HG03521 (cell line): ENCODE measurements at regions not wholly inside any gene's neighbourhood (a gene's known extent, or its start where the extent isn't known, plus 50 kb on each side); places are given as distances from the start of the nearest gene placed in this dataset.
A peak's percentile ranks its signal among the peaks of the same experiment; 100 is the strongest.
"Not testable (repeated sequence)": the region's sequence is repeated elsewhere in the genome, so short reads cannot be mapped to it uniquely, and the experiment has no call there.

Experiments
- ATAC-seq: cut with Tn5 transposase; IDR thresholded peaks from one replicate; pipeline ENCODE4 v1.9.1; 2021; ENCODE audit warnings: mild to moderate bottlenecking, moderate library complexity; ENCODE audit not compliant: unreplicated experiment

DNA sequence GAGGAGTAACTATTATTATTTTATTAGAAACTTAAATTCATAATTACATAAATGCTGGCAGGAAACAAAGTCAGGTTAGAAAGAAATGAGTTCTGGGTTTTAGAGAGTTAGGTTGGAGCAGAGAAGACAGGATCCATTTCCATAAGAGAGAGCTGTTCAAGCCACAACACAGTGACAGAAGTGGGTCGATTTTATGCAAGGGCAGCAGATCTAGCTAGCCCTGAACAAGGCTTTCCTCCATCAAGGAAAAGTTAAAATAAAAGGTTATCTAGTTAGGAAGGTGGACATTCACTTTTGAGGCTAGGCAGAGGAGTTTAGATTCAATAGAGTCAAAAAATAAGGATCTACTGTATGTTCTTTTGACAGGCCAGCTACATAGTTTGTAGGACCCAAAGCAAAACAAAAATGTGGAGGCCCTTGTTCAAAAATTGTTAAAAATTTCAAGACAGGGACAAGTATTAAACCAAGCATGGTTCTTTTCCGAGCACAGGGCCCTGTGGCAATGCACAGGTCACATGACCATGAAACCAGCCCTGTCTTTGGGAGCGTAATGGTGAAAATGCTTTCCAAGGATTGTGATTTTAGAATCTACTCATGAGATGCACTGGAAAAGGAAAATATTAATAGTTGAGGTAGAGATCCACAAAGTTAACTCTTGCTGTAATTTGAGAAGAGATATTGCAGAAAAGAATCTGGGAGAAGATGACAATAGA, 91.2 kb upstream of the CREB1 start:
- ATAC-seq: no peak

DNA sequence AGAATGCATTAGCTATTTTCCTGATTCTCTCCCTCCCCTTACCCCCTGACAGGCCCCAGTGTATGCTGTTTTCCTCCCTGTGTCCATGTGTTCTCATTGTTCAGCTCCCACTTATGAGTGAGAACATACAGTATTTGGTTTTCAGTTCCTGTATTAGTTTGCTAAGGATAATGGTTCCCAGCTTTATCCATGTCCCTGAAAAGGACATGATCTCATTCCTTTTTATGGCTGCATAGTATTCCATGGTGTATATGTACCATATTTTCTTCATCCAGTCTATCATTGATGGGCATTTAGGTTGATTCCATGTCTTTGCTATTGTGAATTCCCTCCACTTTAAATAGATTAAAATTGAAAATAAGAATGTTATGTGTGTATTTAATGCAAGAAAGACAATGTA, 89.9 kb upstream of the CREB1 start:
- ATAC-seq: not testable (repeated sequence)

DNA sequence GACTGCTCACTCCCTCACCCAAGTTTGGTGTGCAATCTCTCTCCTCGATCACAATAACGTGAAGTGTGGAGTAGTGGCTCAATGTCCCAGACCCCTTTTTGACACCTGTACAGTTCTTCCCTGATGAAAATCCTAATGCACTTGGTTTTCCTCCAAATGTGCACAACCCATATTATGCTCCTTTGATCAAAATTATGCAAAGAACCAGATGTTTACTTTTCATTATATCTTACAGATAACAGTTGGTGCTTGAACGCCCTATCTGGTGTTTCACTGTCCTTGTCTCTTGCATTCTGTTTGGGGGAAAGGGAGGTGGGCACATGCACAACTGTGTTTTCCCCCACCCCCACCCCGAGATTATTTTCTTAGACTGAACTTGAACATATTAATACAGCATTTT, 85.0 kb upstream of the CREB1 start:
- no peak for ATAC-seq

DNA sequence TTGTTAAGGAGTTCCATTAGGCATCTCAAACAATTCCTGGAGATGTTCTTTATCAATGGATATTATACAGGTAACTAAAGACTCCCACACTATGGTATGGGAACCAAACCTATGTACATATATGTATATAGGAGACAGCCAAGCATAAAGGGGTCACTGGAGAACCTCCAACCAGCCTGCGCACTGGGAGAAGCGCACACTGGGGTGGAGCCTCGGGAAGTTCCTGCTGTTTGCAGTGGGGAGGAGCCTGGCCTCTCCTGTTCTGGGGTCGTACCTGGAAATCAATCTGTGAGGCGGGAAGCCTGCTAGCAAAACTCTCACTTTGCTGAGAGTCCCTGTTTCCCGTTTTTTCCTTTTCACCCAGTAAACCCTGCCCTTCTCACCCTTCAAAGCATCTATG, 83.1 kb upstream of the CREB1 start:
- ATAC-seq: no peak

DNA sequence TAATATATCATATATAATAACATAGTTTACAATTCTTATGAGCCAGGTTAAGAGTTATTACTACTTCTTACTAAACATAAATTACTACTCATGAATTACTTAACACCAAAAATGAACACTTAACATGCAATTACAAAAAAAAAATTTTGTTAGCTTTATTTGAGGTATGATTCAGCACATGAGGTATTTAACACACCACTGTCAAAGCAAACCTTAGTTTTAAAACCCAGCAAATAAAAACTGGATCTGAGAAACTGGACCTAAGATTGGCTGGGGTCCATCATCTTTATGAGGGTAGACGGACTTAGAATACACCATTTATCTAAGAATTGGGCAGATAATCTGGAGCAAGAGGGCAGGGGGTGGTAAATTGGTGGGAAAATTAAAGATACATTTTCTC, 81.8 kb upstream of the CREB1 start:
- no peak for ATAC-seq

DNA sequence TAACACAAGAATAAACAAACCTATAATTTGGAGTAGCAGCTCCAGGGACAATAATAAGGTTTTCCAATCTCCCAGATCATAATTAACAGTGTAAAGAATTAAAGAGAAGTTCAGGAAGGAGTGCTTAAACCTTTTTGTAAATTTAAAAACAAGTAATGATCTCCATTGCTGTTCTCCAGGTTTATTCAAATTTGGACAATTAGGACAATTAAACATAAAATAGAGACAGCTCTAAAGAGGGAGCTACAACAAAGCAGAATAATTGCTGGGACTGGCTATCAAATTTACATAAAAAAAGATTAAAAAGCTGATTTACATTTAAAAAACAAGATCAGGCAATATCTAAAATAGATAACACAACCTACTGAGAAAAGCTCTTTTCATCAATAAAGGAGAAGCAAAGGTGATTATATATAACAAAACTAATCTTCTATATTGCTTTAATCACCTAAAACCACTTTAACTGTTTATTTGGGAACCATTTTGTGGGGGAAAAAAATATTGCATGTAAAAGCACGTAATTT, 80.1 kb upstream of the CREB1 start:
- ATAC-seq: no peak

DNA sequence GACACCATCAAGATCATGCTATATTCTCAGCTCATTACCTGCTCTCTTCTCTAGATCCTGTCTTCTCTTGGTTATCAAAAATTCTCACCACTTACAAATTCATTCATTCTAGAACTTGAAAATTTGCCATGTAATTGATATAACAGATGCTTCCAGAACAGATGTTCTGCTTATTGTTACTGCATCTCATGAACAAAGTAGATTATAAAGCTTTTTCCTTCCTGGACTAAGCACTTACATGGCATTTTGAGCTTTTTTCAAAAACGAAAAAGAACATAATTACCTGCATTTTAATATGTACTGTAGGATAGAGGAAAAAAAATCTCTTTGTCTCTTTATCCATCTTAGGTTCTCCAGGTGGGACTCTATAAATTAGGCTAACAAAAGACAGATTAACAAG, 79.6 kb upstream of the CREB1 start:
- no peak for ATAC-seq

DNA sequence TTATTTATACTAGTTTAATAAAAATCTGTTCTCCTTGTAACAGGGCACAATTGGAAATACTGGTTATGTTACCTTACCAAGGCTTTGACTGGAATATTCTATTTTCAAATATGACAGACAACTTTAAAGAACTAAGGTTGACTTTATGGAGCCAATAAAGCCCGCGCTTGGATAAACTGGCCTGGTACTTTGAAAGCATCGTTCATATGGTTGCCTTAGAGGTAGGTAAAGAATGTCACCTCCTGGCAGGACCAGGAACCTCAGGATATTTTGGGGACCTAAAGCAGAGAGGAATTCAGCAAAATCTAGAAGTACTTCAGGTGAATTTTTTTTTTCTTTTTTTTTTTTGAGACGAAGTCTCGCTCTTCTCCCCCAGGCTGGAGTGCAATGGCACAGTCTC, 71.2 kb upstream of the CREB1 start:
- ATAC-seq: no peak

DNA sequence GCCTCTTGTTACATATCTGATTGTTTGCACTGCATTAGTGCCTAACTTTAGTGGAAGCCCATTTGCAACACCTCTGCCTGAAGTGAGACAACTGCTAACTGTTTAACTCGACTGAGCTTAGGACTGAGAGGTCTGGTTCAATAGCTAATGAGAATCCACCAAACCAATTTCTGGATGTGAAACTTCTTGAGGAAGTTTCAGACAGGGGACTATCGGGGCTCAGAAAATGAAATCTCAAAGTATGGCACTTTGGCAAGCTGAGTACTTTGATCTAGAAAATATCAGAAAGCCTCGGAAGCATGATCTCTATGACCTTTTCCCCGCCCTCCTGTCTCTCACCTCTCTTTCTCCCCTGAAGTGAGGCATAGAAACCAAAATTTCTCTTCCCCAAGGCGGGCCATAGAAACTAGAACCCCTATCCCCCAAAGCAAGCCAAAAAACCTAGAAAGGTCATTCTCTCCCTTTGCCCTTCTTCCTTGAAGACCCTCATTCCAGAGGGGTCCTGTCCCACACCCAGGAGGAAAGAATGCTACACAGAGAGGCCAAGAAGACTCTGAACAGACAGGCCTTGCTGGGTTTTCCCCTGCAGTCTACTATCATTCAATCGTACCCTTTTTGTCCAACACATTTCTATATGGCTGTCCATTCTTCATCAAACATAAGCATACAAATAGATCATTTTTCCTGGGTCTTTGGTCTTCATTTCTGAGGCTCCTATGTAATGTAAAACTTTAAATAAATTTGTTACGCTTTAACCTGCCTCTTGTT, 69.6 kb upstream of the CREB1 start:
- ATAC-seq: no peak

DNA sequence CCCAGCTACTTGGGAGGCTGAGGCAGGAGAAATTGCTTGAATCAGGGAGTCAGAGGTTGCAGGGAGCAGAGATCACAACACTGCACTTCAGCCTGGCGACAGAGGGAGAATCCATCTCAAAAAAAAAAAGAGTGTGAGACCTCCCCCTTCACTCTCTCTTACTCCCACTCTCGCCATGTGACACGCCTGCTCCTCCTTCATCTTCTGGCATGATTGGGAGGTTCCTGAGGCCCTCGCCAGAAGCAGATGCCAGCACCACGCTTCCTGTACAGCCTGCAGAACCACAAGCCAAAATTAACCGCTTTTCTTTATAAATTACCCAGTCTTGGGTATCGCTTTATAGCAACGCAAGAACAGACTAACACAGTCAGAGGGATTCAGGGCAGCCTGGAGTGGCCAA, 66.3 kb upstream of the CREB1 start:
- ATAC-seq: no peak

DNA sequence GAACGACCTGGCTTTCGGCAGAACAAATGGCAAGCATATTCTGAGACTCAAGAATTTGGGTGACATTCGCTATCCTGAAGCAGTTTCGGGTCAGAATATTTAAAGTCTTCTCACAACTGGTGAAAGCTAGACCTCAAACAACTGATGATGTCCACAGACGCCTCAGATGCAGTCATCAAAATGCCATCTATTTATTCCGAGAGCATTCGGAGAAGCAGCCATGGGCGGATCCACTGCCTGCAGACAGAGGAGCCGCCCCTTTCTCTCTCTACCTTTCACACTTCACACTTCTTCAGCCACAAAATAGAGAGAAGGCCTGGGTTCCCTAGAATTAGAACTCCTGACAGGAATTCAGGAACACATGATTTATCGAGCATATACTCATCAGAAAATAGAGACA, 65.8 kb upstream of the CREB1 start:
- no peak for ATAC-seq

DNA sequence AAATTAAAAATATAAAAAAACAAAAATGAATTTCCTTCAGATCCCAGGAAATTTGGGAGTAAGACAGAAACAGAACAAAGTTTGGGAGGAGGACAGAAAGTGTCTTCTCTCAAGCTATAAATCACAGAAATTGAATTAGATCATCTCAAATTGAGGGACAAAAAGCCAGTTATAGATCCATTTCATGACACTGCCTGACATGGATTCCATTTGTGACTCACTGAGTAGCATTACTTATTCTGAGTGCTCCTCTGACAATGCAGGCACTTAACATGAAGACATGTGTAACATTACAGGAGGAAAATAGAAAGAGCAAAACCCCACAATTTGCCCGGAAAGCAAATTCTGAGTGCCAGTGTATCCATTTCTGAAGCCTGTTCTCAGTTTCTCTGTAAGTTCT, 63.9 kb upstream of the CREB1 start:
- no peak for ATAC-seq

DNA sequence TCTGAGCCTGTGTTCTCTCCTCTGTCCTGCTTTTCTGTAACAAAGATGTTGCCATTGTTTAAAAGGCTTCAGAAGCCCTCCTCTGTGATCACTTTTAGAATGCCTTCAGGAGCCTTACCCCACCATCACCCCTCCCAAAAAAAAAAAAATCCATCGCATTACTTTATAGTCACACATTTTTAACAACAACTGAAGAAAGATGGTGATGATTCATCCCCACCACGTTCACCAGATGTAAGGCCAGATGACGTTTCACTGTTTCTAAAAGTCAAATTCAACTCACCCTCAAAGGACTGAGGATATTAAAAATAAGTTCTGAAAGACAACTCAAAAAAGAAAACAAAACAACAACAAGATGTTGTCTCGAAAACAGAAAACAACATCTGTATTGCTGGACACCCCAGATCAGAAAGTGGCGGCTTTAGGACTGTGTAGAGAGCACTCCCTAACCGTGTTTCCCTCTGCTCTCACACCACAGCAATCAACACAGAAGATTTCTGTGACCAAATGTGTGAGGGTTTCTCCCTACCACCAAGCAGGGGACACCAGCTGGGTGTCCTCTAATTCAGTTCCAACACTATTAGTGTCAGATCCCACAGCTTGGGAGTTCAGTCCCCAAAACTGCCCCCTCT, 61.9 kb upstream of the CREB1 start:
- ATAC-seq: peak; percentile 45

DNA sequence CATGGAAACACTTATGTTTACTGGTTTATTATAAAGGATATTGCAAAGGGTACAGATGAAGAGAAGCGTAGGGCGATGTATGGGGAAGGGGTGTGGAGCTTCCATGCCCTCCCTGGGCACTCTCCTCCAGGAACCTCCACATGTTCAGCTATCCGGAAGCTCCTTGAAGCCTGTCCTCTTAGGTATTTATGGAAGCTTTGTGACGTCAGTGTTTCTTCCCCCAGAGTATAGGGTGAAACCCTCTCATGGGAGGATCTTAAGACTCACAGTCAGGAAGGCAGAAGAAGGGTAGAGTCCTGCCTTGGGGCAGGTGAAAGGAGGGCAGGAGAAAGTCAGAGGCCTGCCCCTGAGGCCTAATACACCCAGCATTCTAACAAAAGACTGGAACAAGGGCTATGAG, 61.3 kb upstream of the CREB1 start:
- no peak for ATAC-seq

DNA sequence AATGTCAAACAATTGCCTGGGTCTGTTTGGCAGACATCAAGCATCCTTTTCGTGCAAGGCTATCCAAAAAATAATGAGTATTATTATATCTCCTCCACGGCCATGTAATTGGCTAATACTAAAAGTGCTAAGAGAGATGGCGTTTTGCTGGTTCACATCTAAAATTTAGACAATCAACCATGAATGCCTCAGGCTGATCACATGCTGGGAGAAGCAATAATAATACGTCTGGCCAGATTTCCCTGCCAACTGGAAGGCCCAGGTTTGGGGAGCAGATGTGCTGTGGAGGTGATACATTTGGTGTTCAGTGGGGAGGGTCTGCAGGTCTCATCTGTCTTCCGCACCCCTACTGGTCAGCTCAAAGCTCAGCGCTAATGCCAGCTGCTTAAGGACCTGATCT, 60.3 kb upstream of the CREB1 start:
- ATAC-seq: no peak

DNA sequence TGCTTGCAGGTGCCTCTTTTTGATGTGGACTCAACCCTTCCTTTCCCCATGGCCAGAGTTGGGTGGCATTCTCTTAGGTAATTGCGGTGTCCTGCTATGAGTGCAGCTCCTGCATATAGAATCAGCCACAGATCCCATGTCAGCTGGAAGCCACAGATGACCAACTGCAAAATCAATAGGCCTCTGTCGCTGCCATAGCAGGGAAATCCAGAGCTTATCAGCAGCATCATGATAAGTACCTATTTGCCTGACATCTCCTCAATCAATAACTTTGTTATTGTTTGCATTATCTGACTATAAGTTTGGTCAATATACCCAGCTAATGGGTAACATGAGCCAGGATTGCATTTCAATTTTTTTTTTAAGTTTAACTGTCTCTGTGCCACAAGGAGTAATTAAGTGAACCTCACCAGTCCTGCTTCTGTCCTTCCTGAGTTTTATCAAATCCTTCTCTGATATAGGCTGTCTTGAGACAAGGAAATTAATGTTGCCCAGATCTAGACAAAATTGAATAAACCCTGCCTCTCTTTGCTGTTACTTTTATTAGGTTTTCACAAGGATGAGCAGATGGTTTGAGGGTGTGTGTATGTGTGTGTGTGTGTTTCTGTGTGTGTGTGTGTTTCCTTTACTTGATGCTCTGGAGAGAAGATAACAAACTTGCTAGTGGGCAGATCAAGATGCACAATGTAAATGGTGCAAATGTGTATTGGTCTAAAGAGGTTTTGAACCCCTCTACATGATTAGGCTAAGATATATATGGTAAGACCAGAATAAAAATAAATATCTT, 59.6 kb upstream of the CREB1 start:
- ATAC-seq: no peak

DNA sequence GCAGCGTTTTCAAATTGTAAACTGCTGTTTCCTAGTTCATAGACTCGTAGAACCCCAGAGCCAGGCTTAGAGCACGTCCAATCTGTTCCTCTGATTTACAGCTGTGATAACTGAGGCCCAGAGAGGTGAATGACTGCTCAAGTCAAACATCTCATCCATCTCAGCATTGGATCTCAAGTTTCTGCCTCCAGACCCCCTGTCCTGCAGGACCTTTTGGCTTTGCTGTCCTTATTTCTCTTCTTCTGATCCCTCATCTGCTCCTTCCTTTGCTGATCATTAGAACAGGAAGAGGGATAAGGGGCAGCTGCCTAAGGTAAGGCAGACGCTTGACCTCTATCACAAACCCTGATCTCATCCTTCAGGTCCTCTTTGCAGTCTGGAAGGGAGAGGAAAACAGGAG, 58.5 kb upstream of the CREB1 start:
- ATAC-seq: no peak

DNA sequence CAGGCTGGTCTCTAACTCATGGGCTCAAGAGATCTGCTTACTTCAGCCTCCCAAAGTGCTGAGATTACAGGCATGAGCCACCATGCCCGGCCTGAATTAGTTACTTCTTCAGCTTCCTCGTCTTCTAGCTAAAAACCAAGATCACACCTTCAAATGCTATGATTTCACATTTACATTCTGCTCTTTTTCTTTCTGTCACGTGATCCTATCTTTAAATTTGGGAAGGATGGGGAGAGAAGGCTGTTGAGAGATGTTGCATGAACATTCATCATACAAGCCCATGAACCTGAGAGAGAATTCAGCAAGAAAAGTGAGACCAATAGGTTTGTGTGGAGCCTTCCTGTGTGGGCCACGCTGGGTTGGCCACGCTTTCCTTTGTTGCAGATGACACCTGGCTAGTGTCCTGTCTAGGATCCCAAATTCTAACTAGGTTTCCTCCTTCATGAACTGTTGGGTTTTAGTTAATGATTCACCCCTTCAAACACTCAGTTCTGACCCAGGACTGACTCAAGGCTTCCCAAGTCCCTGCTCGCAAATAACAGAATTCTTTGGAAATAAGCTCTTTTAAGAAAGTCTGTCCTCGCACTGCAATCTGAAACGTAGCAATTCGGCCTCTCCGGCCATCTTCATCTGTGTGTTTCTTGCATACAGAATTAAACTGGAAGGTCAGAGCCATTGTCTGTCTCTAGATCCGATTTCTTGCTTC, 57.3 kb upstream of the CREB1 start:
- no peak for ATAC-seq

DNA sequence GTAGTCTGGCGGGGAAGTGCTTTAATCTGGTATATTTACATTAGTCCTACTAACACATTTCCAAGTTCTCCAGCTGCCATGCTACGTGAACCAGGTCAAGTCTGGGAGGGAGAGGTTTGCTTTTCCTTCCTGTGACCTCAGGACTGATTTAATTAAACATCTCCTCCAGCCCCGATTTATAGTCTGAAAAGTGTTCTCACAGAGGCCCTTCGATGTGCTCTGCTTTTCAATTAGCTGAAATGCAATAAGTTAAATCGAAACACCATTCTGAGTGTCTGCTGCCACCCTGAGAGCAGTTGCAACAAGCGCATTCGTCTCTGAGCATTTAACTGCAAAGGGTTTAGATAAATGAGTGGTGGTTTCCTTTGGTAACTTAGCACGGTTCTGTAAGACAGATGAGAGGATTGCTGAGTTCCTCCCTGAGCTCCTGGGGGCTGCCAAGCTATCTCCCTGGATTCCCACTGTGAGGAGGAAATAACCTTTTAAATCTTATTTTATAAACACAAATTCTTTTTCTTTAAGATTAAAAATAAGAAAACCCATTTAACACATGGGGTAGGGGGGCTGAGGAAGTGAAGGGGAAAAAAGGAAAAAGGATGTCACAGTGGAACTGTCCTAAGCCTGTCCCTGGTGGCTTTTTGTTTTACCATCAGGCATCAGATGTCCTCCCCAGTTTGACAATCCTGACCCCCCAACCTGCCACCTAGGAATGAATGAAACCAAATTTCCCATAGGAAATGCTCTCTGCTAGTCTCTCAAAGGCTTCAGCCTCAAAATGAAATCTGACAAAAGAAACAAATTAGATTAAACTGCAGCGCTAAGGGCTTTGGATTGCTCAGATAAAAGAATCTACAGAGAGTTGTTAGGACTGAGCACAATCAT, 56.5 kb upstream of the CREB1 start:
- no peak for ATAC-seq

DNA sequence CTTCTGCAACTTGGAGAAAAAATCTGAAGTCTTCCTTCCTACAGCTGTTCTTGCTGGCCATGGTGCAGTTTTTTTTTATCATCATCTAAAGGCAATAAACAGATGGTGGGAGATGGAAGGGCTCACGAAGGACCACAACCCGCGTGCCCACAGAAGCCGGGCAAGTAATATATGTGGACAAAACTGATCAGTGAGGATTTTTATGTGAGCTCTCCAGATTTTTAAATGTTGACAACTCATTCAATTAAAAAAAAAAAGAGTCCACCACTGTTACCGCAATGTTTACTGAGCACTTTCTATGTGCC, 55.9 kb upstream of the CREB1 start:
- no peak for ATAC-seq
